ENCODE measurements at regions not wholly inside any gene's neighbourhood (a gene's known extent, or its start where the extent isn't known, plus 50 kb on each side); places are given as distances from the start of the nearest gene placed in this dataset.

DNA sequence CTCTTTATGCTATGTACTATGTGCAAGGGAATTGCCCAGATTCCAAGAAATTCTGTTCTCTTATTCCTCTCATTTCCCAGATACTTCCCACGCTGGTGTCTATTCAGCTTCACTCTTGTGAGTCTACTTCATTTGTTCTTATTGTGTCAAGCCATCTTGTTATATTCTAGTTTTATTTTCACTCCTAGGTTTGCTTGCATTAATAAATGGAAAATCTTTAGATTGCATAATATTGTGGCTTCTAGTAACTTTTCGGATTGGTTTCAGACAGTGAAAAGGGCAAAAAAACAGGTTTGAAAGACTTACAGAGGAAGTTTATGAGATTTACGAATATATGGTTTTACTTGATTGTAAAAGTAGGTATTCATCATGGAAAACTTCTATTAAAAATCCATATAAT lies 128.4 kb downstream of the BTC start:
- in situ Hi-C loops (cut with HindIII; ENCODE audit: low sequenced_read_pairs) = no loop called here

DNA sequence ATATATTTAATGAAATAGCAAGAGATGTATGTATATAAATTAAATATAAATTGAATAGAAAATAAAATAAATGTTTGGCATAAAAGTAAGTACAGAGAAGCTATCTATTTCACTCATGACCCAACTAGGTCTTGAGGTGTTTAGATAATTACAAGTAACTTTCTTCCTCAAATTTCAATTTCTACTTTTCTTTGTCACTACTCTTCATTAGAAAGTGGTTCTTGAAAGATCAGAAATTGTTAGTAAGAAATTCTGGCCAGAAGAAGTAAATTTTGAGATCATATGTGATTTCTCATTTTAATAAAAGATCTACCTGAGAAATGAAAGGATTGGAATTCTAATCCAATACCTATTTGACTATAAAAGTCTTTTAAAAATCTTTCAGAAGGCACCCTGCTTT lies 126.9 kb downstream of the BTC start:
- in situ Hi-C loops (cut with HindIII; ENCODE audit: low sequenced_read_pairs) = no loop called here
- DNase-seq (ENCODE audit: low spot score) = no peak

More for the DNA sequence above, 128.4 kb downstream of the BTC start:
- DNase-seq (ENCODE audit: low spot score) = no peak

DNA sequence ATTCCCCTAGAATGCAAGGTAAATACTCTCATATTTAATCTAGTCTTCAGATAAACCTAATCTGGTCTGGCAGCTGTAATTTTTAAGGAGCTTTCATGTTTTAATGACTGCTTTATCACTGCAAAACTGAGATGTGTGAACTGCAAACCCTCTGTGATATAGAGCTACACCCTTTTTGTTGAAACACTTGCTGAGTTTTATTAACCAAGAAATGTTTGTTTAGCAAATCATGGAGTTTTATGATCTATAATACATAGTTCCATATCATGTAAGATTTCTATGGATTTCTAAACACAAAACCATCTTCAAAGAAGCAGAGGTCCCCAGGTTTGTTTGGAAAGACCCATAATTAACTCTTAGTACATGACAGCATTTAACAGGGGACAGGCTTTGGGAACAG lies 126.4 kb downstream of the BTC start:
- DNase-seq (ENCODE audit: low spot score) = no peak
- in situ Hi-C loops (cut with HindIII; ENCODE audit: low sequenced_read_pairs) = no loop called here

DNA sequence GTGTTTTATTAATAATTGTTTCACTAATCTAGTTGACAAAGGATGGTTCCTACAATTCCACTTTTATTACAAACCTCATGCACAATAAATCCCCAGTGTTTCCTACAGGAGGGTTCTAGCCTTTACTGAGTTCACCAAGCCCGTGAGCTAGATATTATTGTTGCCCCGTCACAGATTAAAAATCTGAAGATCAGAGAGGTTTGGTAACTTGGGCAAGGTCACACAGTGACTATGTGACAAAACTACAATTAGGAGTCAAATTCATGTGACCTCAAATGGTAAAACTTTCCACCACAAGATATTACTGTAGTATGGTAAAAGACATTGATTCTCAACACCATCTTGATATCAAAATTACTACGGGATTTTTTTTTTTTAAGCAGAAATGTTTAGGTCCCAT lies 124.6 kb downstream of the BTC start:
- no peak for DNase-seq (ENCODE audit: low spot score)
- in situ Hi-C loops (cut with HindIII; ENCODE audit: low sequenced_read_pairs) = no loop called here

DNA sequence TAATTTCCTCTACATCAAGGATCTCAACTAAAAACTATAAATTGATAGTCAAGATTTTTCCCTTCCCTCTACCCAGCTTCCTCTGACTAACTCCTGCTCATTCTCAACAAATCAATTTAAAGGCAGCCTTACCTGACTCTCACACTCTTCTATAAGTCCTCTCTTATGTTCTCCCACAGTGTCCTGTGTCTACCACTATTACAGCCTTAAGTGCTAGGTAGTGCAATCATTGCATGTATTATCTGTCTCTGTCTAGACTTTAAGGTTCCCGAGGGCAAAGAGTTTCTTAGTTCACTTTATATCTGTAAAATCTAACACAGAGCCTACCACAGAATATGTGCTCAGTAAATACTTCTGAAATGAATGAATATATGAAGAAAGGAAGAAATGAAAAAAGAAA lies 123.7 kb downstream of the BTC start:
- DNase-seq (ENCODE audit: low spot score) = no peak
- in situ Hi-C loops (cut with HindIII; ENCODE audit: low sequenced_read_pairs) = no loop called here

DNA sequence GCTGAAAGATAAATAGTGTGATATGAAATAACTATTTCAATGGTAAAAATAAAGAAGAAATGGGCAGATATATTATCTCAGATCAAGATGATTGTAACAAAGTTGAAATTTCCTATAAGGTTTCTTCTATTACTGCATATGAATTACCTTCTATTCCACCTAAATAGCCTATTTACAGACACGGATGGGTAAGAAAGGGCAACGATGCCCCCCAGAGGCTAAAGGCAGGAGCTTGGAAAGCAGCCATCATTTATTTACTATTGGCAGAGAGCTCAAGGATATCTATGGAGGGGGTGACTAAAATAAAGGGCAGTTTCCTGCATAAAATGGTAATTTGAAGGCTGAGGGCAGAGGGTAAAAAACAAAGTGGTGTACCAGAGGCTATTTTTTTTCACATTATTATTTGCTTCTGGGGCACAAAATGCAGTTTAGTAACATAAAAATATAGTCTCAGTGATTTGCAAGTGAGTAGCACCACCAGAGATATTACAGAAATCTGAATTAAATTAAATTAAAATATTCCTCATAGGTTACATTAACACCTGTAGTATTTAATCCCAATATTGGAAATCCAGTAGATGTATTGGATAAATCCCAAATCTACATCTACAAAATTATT lies 123.1 kb downstream of the BTC start:
- DNase-seq (ENCODE audit: low spot score) = peak; percentile 4
- in situ Hi-C loops (cut with HindIII; ENCODE audit: low sequenced_read_pairs) = no loop called here

DNA sequence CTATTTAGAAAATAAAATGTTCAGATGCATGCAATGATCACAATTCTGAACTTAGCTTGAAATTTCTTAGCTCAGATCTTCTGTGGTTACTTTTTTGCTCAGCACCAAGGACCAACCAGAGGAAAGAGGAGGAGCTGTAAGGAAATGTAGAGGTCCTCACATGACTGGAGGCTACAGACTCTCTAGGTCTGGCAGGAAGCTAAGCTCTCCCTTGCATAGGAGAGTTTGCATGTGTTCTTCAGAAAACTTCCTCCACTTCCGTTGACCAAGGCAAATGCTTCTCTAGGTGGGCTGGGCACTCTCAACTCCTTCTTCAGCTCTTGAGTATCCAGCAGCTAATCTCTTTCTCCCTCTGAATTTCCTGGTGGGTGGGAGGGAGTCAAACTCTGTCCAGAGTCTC lies 119.6 kb downstream of the BTC start:
- in situ Hi-C loops (cut with HindIII; ENCODE audit: low sequenced_read_pairs) = no loop called here
- no peak for DNase-seq (ENCODE audit: low spot score)

DNA sequence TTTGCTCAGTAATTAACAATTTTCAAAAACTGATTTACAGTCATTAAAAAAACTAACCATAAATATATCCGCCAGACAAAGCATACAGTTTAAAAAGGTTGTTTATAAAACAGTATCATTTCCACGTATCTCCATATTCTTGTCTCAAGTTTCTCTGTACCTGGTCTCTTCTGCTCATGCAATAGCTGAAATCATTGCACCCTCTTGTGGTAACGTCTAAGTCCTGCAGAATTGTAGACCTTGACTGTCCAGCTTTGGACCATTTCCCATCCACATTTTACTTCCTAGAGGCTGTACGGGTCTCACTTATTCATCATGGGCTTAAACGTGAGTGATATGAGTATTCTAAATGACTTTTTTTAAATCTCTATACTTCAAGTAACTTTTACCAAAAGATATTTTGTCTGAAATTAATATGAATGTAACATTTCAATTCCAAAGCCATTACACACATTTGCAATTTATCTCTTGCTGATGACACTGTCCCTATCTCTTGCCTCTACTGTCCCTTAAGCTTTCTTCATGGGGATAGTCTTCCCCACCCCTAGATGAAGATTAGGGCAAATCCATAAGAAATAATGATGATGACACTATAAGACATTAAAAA lies 118.5 kb downstream of the BTC start:
- peak; percentile 12 for DNase-seq (ENCODE audit: low spot score)
- in situ Hi-C loops (cut with HindIII; ENCODE audit: low sequenced_read_pairs) = no loop called here

DNA sequence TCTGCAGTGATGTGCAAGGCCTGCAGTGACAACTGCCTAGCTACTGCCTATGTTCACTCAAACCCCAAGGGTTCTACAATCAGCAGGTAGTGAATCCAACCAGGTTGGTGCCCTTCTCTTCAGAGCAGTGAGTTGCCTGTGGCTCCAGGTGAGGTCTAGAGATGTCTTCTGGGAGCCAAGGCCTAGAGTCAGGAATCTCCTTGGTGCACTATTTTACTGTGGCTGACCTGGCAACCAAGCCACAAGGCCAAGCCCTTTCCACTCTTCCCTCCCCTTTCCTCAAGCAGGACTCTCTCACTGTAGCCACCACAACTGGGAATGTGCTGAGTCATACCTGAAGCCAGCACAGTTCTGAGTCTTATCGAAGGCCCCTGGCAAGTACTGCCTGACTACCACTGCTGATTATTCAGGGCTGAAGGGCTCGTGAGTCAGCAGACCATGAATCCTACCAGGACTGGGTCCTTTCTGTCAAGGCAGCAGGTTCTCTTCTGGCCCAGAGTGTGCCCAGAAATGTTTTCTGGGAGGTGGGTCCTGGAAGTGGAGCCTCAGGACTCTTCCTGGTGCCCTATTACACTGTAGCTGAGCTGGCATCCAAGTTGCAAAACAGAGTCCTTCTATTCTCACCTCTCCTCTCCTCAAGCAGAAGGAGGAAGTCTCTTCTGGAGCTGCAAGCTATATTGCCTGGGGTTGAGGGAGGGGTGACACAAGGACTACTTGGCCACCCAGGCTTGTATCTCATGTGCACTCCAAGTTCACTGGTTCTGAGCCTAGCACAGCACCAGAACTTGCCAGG lies 111.6 kb downstream of the BTC start:
- in situ Hi-C loops (cut with HindIII; ENCODE audit: low sequenced_read_pairs) = no loop called here
- no peak for DNase-seq (ENCODE audit: low spot score)

DNA sequence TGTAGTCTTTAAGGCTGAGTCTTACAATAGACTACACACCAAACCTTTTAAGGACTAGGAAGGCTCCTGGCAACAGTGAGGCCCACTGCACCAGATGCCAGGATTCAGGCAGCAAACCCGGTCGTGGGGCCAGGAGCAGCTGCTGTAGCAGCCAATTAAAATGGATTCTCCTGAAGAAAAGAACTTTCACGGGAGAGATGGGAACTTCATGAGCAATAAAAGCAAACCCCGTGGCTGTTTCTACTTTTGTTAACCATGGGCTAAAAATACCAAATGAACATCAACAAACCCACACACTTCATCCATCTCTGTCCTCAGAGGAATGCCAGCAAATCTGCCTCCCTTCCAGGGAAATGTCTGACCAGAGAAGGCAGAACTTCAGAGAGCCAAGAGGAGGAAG lies 101.4 kb downstream of the BTC start:
- no peak for DNase-seq (ENCODE audit: low spot score)
- in situ Hi-C loops (cut with HindIII; ENCODE audit: low sequenced_read_pairs) = no loop called here
